IMR-90 (cell line): ENCODE measurements at regions not wholly inside any gene's neighbourhood (a gene's known extent, or its start where the extent isn't known, plus 50 kb on each side); places are given as distances from the start of the nearest gene placed in this dataset.
A peak's percentile ranks its signal among the peaks of the same experiment; 100 is the strongest.

Source experiments
- ATAC-seq: fragments of 200-7000 bp; cut with Tn5 transposase; 2 replicates; pipeline ENCODE4 v1.9.1; 2020; ENCODE audit warnings: low read depth, mild to moderate bottlenecking, moderate library complexity
- BruUV-seq: library from RNA; stranded (reverse); fragments of 400-500 nt; replicated peaks from 2 replicates; lab custom pipeline; 2021; lab: Mats Ljungman, UMichigan
- CTCF ChIA-PET: fragments of 300-600 bp; formaldehyde crosslinking; extraction: SDS; loops from one replicate; lab custom pipeline; 2021; ENCODE audit warnings: antibody characterized with exemption; lab: Yijun Ruan, JAX
- POLR2A ChIA-PET: fragments of 300-600 bp; sonication (Branson Sonifier 250); formaldehyde crosslinking; loops from one replicate; lab custom pipeline; 2022; ENCODE audit warnings: antibody characterized with exemption; ENCODE audit not compliant: unreplicated experiment; lab: Charles Lee
- DNase-seq: peaks from one replicate; pipeline ENCODE4 v3.0.0; 2013
- H2AFZ ChIP-seq: replicated peaks from 2 replicates; pipeline ENCODE3; 2013; ENCODE audit warnings: low read length, mild to moderate bottlenecking; ENCODE audit not compliant: poor library complexity
- H2AK5ac ChIP-seq: 2 replicates; pipeline ENCODE4 v1.6.1; 2013; ENCODE audit warnings: low read depth, low read length, inconsistent platforms
- H2AK9ac ChIP-seq: replicated peaks from 2 replicates; pipeline ENCODE3; 2013; ENCODE audit warnings: mild to moderate bottlenecking, low read depth, low read length, moderate library complexity; ENCODE audit not compliant: poor library complexity
- H2BK120ac ChIP-seq: 2 replicates; pipeline ENCODE4 v1.6.1; 2013; ENCODE audit warnings: low read depth, low read length, inconsistent platforms
- H2BK15ac ChIP-seq: 3 replicates; pipeline ENCODE4 v1.6.1; 2013; ENCODE audit warnings: low read depth, low read length, inconsistent platforms
- H2BK20ac ChIP-seq: 2 replicates; pipeline ENCODE4 v1.6.1; 2013; ENCODE audit warnings: low read depth, mild to moderate bottlenecking, inconsistent platforms, low read length, moderate library complexity
- H2BK5ac ChIP-seq: 2 replicates; pipeline ENCODE4 v1.6.1; 2013; ENCODE audit warnings: mild to moderate bottlenecking, low read depth, low read length, inconsistent platforms; ENCODE audit not compliant: poor library complexity, severe bottlenecking
- H3K14ac ChIP-seq: replicated peaks from 2 replicates; pipeline ENCODE4 v1.6.1; 2013; ENCODE audit warnings: low read depth, low read length, inconsistent platforms
- H3K18ac ChIP-seq: 2 replicates; pipeline ENCODE4 v1.6.1; 2013; ENCODE audit warnings: low read depth, low read length, control low read depth
- H3K23ac ChIP-seq: 2 replicates; pipeline ENCODE4 v1.6.1; 2013; ENCODE audit warnings: low read depth, low read length, inconsistent platforms
- H3K27ac ChIP-seq: 2 replicates; pipeline ENCODE4 v1.5.1; 2013; ENCODE audit warnings: mild to moderate bottlenecking, control low read depth, low read length; ENCODE audit not compliant: insufficient read depth
- H3K27me3 ChIP-seq: 2 replicates; pipeline ENCODE4 v1.6.1; 2013; ENCODE audit warnings: low read length; ENCODE audit not compliant: control insufficient read depth, insufficient read depth
- H3K36me3 ChIP-seq: 2 replicates; pipeline ENCODE4 v1.6.1; 2013; ENCODE audit warnings: low read length, mixed read lengths; ENCODE audit not compliant: control insufficient read depth, insufficient read depth
- H3K4ac ChIP-seq: 2 replicates; pipeline ENCODE4 v1.6.1; 2013; ENCODE audit warnings: low read depth, low read length, inconsistent platforms
- H3K4me1 ChIP-seq: 2 replicates; pipeline ENCODE4 v1.6.1; 2013; ENCODE audit warnings: low read length, mixed read lengths; ENCODE audit not compliant: control insufficient read depth, insufficient read depth
- H3K4me2 ChIP-seq: 2 replicates; pipeline ENCODE4 v1.6.1; 2013; ENCODE audit warnings: low read depth, mild to moderate bottlenecking, control low read depth, low read length, moderate library complexity
- H3K4me3 ChIP-seq: 2 replicates; pipeline ENCODE4 v1.5.1; 2013; ENCODE audit warnings: low read depth, mild to moderate bottlenecking, control low read depth, low read length, moderate library complexity; ENCODE audit not compliant: insufficient read depth
- H3K56ac ChIP-seq: 2 replicates; pipeline ENCODE4 v1.6.1; 2013; ENCODE audit warnings: low read length, inconsistent platforms; ENCODE audit not compliant: insufficient read depth; ENCODE audit errors: extremely low read depth
- H3K79me1 ChIP-seq, 2 experiments: 2 replicates each; pipeline ENCODE4 v1.6.1; 2013; ENCODE audit warnings: low read length in 2 of 2, inconsistent platforms in 1 of 2, low read depth in 1 of 2
- H3K9ac ChIP-seq: 2 replicates; pipeline ENCODE4 v1.6.1; 2013; ENCODE audit warnings: low read depth, low read length, control low read depth
- H3K9me1 ChIP-seq: 2 replicates; pipeline ENCODE4 v1.6.1; 2013; ENCODE audit warnings: low read length, inconsistent platforms; ENCODE audit not compliant: insufficient read depth
- H3K9me3 ChIP-seq: 2 replicates; pipeline ENCODE4 v1.6.1; 2013; ENCODE audit warnings: low read length; ENCODE audit not compliant: control insufficient read depth, insufficient read depth
- H4K20me1 ChIP-seq: 2 replicates; pipeline ENCODE4 v1.6.1; 2013; ENCODE audit warnings: low read length, inconsistent platforms; ENCODE audit not compliant: insufficient read depth
- H4K5ac ChIP-seq: 2 replicates; pipeline ENCODE4 v1.6.1; 2013; ENCODE audit warnings: mild to moderate bottlenecking, low read depth, low read length, control low read depth
- H4K8ac ChIP-seq, 2 experiments: 2 replicates each; pipeline ENCODE4 v1.6.1; 2013; ENCODE audit warnings: low read depth in 2 of 2, low read length in 2 of 2, control low read depth in 1 of 2, inconsistent platforms in 1 of 2
- H4K91ac ChIP-seq: 2 replicates; pipeline ENCODE4 v1.6.1; 2013; ENCODE audit warnings: low read depth, low read length, inconsistent platforms; ENCODE audit not compliant: insufficient read depth
- BHLHE40 ChIP-seq: fragments of 150-350 bp; IDR thresholded peaks from 2 replicates; pipeline ENCODE4 v1.6.1; 2016; ENCODE audit warnings: mild to moderate bottlenecking, low read depth, low read length
- MAFK ChIP-seq: IDR thresholded peaks from 2 replicates; pipeline ENCODE4 v1.6.1; 2012; ENCODE audit warnings: low read depth, low read length, improper control_type of control experiment
- WGBS, 2 experiments: methylation state at CpG; one replicate each; pipeline versions ENCODE4 v1.1.5 to v1.1.7; 2013; ENCODE audit warnings: missing lambda C conversion rate in 2 of 2; ENCODE audit not compliant: insufficient read length in 1 of 2; ENCODE audit errors: extremely low coverage in 2 of 2; 5-methylcytosine and 5-hydroxymethylcytosine counted together
- dilution Hi-C: fragments of 300-500 bp; cut with HindIII; formaldehyde crosslinking; loops from one replicate; pipeline ENCODE4 v1.14.3; 2018; ENCODE audit warnings: low sequenced_read_pairs; ENCODE audit not compliant: unreplicated experiment
- in situ Hi-C: fragments of 300-500 bp; cut with MboI; formaldehyde crosslinking; loops from 3 replicates; pipeline ENCODE4 v1.14.3; 2019; ENCODE audit warnings: low sequenced_read_pairs, inconsistent platforms, mixed read lengths
- intact Hi-C: fragments of 100-400 bp; cut with micrococcal nuclease; formaldehyde crosslinking; loops from 2 replicates; pipeline ENCODE4 v1.10.0; 2022

GRCh38 chr2:120587997-120588336, 147.7 kb upstream of the GLI2 start:
- H2BK15ac ChIP-seq, result no peak overlapping the region
- ChIA-PET POLR2A (no interaction called here), CTCF (no interaction called here)
- H4K91ac ChIP-seq, result no peak overlapping the region
- H3K79me1 ChIP-seq, result no peaks in the 10 kb centered on the region
- dilution Hi-C loops (no loop called here), in situ Hi-C loops (no loop called here), intact Hi-C loops (no loop called here)
- H3K18ac ChIP-seq, result no peak overlapping the region
- DNase-seq (no peak), ATAC-seq (no peak)
- H4K20me1 ChIP-seq, result no peaks in the 10 kb centered on the region
- no peak overlapping the region for H2BK5ac ChIP-seq
- H3K4ac ChIP-seq, result no peak overlapping the region; the same call in 1 of the 2 replicates
- H3K4me1 ChIP-seq, result peaks cover 17% of the 10 kb centered on the region
- H2AFZ ChIP-seq, result no peak overlapping the region
- BruUV-seq, result no TSS peak
- H3K14ac ChIP-seq, result no peak overlapping the region
- H4K8ac ChIP-seq, result peak overlapping the region in 1 of 2 experiments; percentile 56; a peak in 2 of 4 replicates
- H3K27me3 ChIP-seq, result no peaks in the 10 kb centered on the region; the same call in none of the 2 replicates
- H2BK120ac ChIP-seq, result no peak overlapping the region
- H3K9me1 ChIP-seq, result peaks cover 16% of the 10 kb centered on the region
- H3K9me3 ChIP-seq, result peaks cover 15% of the 10 kb centered on the region
- no peak overlapping the region for H4K5ac ChIP-seq
- TF ChIP-seq BHLHE40 (no peak), MAFK (no peak)
- H3K56ac ChIP-seq, result no peak overlapping the region
- H3K36me3 ChIP-seq, result no peaks in the 10 kb centered on the region
- no peak overlapping the region for H3K23ac ChIP-seq
- no peak overlapping the region for H2AK9ac ChIP-seq
- H3K27ac ChIP-seq, result no peak overlapping the region
- 40% methylated on average over 2 of the region's 6 CpGs; no CpG with 5 or more reads in 1 of the 2 experiments for WGBS, 2 experiments
- no peak overlapping the region for H3K9ac ChIP-seq
- H2BK20ac ChIP-seq, result no peak overlapping the region
- peak overlapping the region; percentile 84; the same call in 1 of the 2 replicates for H2AK5ac ChIP-seq
- H3K4me2 ChIP-seq, result no peak overlapping the region
- H3K4me3 ChIP-seq, result no peak overlapping the region
